NCI-H69 (cell line): ENCODE measurements at regions not wholly inside any gene's neighbourhood (a gene's known extent, or its start where the extent isn't known, plus 50 kb on each side); places are given as distances from the start of the nearest gene placed in this dataset.

Experiments
- DNase-seq: peaks from one replicate; lab custom pipeline; 2025; lab: John Stamatoyannopoulos, UW

DNA sequence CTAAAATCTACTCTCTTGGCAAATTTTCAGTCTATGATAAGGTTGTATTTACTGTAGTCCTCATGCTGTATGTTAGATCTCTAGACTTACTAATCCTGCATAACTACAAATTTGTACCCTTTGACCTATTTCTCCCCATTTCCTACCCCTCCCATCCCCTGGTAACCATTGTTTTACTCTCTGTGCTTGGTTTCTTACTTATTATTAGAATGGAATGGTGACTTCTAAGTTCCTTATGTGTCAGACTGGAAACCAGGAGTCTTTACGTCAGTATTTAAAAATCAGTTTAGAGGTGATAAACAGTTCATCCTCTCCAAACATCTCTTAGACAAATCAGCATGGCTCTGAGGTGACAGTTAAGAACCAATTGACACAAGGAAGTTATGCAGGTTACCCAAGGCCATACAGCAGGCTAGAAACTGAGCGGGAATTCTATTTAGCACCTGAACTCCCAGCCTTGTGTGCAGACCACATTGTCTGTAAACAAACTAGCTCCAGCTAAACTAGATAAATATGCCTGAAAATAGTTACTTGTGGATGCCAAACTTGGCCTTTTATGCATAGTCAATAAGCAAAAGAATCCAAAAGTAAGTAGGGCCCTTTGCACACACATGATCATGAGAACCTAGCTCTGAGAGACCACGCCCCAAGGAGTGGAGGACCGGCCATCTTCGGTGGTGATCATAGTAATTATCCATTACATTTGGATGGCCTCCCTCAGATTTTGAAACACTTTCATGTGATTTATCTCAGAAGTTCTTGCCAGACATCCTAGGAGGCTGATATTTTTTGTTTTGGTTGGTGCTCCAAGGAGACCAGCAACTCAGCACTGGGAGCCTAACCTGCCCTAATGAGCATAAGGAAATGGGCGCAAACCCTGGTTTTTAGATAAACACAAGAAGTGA is 72.3 kb upstream of the BOC start:
- no peak for DNase-seq

DNA sequence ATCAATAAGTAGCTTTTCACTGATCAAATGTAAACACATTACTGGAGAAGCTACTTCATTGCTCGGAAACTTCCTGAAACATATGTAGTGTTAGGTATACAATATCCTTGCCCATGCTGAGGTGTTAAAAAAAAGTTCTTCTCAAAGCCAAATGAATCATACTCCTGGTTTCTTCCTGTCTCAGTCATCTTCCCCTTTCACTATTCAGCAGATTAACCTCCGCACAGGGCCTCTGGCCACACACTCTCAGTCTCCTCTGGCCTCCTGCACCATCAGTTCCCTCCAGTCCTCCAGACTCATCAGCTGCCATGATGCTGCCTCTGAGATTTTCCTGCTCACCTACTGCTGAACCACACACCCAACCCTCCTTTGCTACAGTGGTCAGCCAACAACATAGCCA is 70.5 kb upstream of the BOC start:
- DNase-seq: no peak

DNA sequence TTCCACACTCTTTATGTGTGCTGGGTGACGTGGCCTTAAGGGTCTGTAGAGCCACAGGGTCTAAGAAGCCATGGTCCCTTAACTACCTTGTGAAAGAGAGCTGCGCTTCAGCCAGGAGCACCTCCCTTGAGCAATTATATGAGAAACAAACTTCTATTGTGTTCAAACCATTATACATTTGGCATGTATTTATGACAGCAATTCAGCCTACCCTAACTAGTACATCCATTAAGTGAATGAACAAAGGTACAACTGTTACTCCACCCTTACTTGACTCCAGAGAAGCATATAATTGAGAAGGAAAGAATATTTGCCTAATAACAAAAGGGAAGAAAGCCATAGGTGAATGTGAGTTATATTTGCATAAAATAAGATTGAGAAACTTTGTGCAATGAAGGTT is 69.8 kb upstream of the BOC start:
- DNase-seq: peak; percentile 87

DNA sequence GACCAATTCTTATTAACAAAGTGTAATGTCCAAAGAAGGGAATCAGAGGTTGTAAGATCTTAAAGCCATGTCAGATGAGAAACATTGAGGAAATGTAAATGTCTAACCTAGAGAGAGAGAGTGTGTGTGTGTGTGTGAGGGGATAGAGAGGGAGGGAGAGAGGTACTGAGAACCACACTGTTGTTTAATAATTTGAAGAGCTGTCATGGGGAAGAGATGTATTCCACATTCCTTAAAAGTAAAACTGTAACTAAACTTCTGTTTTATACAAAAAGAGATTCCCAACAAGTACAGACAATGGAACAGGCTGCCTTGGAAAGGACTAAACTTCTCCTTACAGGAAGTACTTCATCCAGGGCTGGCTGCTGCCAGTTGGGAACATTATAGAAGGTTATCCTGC is 68.9 kb upstream of the BOC start:
- no peak for DNase-seq

DNA sequence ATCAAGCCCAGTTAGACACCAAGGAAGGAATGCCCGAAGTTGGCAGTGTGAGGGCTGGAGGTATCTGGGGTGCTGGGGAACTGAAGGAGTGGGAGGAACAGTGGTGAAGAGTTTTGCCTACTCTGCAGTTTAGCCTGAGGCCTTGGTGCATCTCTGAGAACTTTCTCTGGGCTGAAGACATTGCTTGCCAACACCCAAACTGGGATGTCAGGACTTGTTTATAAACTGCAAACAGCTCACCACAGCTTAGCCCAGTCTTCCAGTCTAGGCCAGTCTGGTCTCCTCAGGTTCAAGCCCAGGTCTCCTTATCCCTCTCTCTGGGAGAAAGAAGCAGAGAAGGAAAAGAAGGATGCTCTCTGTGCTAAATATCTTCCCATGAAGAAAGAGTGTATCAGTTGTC is 68.0 kb upstream of the BOC start:
- no peak for DNase-seq

DNA sequence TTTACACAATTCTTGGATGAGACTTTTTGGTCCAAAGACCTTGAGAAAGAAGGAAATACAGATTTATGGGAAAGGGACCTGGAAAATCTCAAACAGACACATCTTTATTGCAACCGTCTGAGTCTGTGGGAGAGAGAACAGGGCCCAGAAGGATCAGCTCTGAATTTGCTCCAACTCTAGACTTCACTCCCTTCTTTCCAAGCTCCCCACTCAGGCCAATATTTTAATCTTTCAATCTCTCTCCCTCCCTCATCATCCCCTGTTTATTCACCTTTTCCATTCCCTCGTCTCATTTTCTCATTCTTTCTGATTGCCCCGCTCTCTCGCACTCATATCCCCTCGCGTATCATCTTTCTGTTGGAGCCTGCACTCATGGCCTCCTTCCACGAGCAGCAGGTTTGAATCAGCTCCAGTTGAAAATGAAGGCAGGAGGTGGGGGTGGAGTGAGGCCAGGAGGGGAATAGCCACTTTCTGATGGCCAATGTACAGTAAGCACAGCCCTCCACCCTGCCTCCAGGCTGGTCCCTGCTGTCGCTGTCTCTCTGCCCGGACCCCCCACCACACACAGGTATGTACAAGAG is 63.6 kb upstream of the BOC start:
- DNase-seq: peak; percentile 97

DNA sequence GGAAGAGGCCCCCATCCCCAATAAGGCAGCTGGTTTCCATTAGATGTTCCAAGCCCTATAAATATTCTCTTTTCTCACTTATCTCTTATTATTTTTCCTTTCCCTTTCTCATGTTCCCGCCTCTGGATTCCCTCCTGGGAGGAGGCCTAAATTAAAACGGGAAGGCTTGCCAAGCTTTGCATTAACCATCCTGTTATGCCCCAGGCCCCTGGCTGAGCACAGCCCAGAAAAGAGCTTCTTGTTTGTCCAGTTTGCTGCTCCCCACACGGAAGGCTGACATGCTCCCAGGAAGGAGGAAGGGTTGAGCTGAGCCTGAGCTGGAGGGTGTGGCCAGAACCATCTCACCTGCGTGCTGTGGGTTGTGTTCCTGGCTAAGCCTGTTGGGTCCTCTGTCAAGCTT is 63.1 kb upstream of the BOC start:
- peak; percentile 97 for DNase-seq

DNA sequence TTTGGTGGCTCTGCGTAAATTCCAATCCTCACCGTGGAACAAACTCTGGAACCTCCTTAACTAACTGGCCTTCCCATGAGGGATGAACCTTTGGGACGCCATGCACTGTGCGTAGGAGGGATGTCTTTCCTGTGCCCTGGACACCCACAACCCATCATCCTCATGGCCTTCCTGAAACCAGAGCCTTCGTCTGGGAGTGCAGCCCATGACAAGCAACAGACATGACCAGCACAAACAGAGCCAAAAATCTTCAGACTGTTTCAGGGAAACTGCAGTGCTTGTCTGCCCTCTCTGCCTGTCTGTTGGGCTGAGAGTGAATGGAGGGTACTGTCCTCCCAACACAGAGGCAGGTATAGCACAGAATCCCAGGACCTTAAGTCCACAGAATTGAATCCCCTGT is 61.1 kb upstream of the BOC start:
- no peak for DNase-seq

DNA sequence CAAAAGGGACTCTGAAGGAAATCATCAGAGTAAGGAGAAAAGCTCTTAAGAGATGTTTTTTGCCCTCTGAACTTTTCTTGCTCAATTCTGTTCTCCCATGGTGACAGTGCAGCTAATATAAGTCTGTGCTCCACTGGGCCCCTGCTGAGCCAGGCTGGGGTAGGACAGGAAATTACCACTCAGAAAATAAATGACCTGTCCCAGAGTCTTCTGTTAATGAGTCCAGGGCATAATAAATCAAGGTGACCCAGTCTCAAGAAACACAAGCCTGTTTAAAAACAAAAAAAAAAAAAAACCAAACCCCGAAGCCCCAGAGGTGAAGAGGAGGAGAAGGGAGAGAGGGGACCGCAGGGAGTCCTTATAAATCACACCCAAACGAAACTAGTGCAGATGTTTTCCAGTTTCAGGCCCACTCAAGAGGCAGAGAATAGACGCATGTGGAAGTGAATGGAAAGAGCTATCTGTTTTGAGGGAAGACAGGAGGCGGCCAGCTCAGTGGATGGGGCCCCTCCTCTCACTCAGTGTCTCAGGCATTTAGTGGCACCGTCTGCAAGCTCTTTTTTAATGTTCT is 59.8 kb upstream of the BOC start:
- DNase-seq: peak; percentile 95

DNA sequence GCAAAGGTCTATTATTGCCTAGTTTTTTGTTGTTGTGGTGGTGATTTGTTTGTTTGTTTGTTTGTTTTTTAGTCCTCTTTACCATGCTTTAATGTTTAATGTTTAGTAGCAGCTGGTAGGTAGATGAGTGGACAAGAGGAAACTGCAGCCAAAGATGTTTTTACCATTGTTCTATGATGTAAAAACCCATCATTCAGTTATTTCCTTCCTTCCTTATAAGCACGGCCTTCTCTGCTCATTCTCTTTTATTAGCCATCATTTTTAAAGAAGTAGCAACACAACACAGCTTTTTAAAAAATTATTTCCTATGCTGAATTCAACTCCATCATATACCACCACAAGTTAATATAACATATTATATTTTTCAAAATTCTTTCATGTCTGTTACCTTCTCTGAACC is 58.5 kb upstream of the BOC start:
- DNase-seq: no peak

DNA sequence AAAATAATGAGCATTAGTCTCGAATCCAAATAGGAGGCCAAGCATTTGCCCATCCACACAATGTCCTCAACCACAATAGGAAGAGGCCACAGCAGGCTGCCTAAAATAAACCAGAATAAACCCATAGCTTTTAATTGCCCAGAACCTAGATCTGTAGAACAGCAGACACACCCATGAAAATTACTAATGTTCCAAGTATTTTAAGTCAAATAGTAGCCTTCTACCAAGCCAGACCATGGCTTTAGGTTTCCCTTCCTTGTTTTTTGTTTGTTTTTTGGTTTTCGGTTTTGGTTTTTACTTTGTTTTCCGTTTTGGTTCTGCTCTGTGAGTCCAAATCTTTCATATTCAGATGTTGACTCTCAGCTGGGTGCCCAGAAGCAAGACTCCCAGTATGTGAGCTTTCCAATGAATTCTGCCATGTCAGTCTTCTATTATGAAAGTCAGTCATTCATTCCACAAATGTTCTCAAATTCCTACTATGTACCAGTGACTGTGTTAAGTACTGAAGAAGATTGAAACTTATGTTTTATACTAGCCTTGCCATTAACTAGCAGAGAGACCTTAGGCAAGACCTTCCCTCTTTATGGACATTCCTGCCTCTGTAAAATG is 57.8 kb upstream of the BOC start:
- no peak for DNase-seq

DNA sequence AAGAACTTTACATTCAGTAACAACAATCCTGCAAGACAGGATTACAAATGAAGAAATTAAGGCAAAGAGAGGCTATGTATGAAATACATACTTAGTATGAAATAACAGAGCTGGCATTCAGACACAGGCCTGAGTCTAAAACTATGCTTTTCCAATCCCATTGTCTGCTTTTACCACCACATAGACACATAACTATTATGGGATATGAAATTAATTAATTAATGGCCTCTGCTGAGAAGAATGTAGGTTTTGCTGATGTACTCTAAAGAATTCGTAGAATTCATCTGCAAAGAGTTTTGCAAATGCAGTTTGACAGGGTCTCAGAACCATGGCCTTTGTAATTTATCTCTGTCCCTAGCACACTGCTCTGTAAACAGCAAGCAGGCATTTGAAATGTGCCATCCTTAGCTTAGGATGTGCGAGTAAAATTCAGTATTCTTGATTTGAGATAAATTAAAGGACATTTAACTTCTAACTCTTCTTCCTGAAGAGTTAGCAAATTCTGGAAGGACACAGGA is 54.5 kb upstream of the BOC start:
- DNase-seq: no peak

DNA sequence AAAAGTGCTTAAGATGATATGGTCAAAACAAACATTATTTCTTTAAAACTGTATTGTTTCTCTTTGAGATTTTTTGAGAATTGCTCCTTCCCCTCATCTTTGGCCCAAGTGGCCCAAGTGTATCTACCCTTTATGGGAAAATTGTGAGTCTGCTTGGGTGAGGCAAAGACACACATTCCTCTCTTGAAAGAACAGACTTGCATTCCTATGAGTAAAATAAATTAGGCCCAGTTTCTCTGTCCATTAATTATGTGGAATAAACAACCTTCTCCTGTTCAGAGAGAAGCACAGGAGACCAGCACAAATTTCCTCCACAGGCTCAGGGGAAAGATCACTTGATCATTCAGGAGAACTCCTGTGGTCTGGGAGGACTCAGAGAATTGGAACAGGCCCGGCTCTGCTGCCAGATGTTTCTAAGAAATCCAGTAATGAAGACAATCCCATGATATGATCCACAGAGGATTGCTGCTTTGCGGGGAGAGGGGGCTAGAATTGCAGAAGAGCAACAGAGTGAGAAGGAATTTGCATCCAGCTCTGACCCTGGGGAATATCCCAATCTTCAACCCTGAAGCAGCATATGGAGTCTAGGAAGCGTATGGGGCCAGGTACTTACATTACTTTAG is 53.8 kb upstream of the BOC start:
- no peak for DNase-seq

DNA sequence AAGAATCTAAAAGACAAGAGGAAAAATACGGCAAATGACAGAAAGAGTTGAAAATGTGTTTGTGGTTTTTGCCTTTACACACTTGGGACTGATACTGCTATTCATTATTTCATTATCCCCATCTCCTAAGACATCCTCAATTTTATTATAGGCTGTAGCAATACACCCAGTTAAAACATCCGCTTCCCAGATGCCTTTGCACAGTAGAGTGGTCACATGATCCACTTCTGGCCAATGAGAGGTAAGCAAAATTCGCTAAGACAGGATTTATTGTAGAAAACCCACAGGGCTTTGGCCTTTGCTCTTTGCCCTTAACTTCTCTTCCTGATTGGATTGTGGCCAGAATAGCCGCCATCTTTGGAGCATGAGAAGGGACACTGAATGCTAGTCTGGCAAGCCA is 53.2 kb upstream of the BOC start:
- DNase-seq: no peak
